Ectodermal cell (in vitro differentiated cells): ENCODE measurements at regions not wholly inside any gene's neighbourhood (a gene's known extent, or its start where the extent isn't known, plus 50 kb on each side); places are given as distances from the start of the nearest gene placed in this dataset.

Experiments
- H3K27ac ChIP-seq: 2 replicates; pipeline ENCODE4 v1.7.0; 2013; ENCODE audit warnings: mild to moderate bottlenecking, low read depth, low read length; ENCODE audit not compliant: insufficient read depth, poor library complexity, severe bottlenecking
- H3K27me3 ChIP-seq: 2 replicates; pipeline ENCODE4 v1.7.0; 2013; ENCODE audit warnings: mild to moderate bottlenecking, low read length; ENCODE audit not compliant: insufficient read depth, control insufficient read depth, poor library complexity, severe bottlenecking
- H3K36me3 ChIP-seq: one replicate; pipeline ENCODE4 v1.7.0; 2013; ENCODE audit warnings: low read length; ENCODE audit not compliant: control insufficient read depth, insufficient read depth
- H3K4me1 ChIP-seq: one replicate; pipeline ENCODE4 v1.7.0; 2013; ENCODE audit warnings: low read length; ENCODE audit not compliant: control insufficient read depth, insufficient read depth
- H3K4me3 ChIP-seq: 2 replicates; pipeline ENCODE4 v1.7.0; 2013; ENCODE audit warnings: low read depth, low read length, control low read depth; ENCODE audit not compliant: insufficient read depth
- H3K9me3 ChIP-seq: 2 replicates; pipeline ENCODE4 v1.7.0; 2013; ENCODE audit warnings: mild to moderate bottlenecking, low read length, moderate library complexity; ENCODE audit not compliant: control insufficient read depth
- WGBS, 2 experiments: methylation state at CpG; one replicate each; pipeline ENCODE4 v1.1.7; 2013; ENCODE audit warnings: missing lambda C conversion rate in 2 of 2; 5-methylcytosine and 5-hydroxymethylcytosine counted together

GRCh38 chr16:63057341-63057740 lies 1021.1 kb upstream of the CDH8 start:
- no peaks in the 10 kb centered on the region for H3K36me3 ChIP-seq
- 87 to 96% methylated on average over 3 of the region's 3 CpGs for WGBS, 2 experiments
- H3K9me3 ChIP-seq = no peaks in the 10 kb centered on the region
- H3K27me3 ChIP-seq = no peaks in the 10 kb centered on the region
- H3K4me3 ChIP-seq = no peak overlapping the region
- no peaks in the 10 kb centered on the region for H3K4me1 ChIP-seq
- H3K27ac ChIP-seq = no peak overlapping the region

- Histone ChIP-seq H3K27me3 (no peaks in the 10 kb centered on the region), H3K4me3 (no peak overlapping the region), H3K27ac (no peak overlapping the region), H3K36me3 (no peaks in the 10 kb centered on the region), H3K9me3 (no peaks in the 10 kb centered on the region), H3K4me1 (no peaks in the 10 kb centered on the region)
- WGBS, 2 experiments = 97 to 100% methylated on average over 1 of the region's 1 CpG
Observed at GRCh38 chr16:63050391-63050790, 1014.2 kb upstream of the CDH8 start.

DNA sequence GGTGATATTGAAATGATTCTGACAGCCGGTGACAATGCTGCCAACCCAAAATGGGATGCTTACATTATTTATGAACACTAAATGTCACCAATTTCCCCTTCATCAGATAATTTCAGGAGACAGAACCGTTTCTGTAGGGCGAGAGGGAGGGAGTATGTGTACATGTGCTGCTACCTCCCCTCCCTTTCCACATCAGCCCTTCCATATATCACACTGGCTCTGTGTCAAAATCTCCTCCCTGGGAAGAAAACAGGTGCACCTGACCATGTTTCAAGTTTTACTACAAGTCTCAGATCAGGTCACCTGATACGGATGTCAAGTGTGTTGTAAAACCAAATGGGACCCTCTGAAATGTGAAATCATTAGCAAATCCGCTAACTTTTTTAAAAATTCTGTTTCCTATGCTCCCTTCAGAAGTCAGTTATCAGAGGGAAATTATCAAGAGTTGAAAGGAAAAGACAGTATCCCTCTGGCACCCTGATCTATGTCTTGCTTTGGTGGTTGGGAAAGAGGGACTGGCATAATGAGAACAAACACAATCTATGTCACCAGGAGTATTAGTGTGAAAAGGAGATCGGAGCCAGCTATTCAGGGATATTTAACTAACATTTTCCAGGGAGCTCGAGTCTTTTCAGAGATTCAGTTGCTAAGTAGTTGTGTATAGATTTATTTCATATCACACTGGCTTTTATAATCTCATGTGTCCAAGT lies 1002.3 kb upstream of the CDH8 start:
- WGBS, 2 experiments = 91 to 100% methylated on average over 3 to 6 of the region's 7 CpGs
- no peak overlapping the region for H3K27ac ChIP-seq
- H3K36me3 ChIP-seq = no peaks in the 10 kb centered on the region
- H3K27me3 ChIP-seq = no peaks in the 10 kb centered on the region
- H3K9me3 ChIP-seq = no peaks in the 10 kb centered on the region
- no peak overlapping the region for H3K4me3 ChIP-seq
- no peaks in the 10 kb centered on the region for H3K4me1 ChIP-seq

- Histone ChIP-seq H3K4me3 (no peak overlapping the region), H3K4me1 (no peaks in the 10 kb centered on the region), H3K9me3 (no peaks in the 10 kb centered on the region), H3K27ac (no peak overlapping the region), H3K27me3 (no peaks in the 10 kb centered on the region), H3K36me3 (no peaks in the 10 kb centered on the region)
- 43 to 47% methylated on average over 1 of the region's 1 CpG for WGBS, 2 experiments
Observed at GRCh38 chr16:63037761-63038396, 1001.6 kb upstream of the CDH8 start.

DNA sequence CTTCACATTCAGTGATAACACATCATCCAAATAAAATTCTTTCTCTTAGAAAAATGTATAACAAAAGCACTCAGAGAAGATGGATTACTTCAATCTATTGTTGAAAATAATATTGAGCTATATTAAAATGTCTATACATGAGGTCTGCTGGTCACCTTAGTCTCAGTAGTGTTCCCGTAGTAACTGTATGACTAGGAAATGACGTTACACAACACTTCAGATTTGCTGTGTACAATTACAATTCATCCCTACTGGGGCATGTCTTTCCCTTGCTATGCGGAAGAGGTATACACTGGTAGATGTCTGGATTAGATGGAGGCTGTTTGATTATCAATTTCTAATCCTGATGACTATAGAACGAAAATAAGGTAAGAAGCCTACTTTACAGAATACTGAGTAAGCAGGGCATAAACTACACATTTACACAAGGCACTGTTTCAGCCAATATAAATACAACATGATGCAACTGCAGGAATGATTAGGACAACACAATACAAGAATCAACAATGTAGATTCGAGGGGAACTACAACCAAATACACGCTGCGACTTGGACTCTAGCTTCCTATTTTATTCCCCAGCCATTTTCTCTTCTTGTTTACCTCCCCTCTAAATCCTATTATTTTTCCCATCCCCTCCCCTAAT lies 982.5 kb upstream of the CDH8 start:
- H3K9me3 ChIP-seq = no peaks in the 10 kb centered on the region
- no peak overlapping the region for H3K27ac ChIP-seq
- no peaks in the 10 kb centered on the region for H3K4me1 ChIP-seq
- H3K27me3 ChIP-seq = no peaks in the 10 kb centered on the region
- H3K36me3 ChIP-seq = no peaks in the 10 kb centered on the region
- 96 to 98% methylated on average over 5 to 7 of the region's 7 CpGs for WGBS, 2 experiments
- H3K4me3 ChIP-seq = no peak overlapping the region

- Histone ChIP-seq H3K27ac (no peak overlapping the region), H3K4me1 (no peaks in the 10 kb centered on the region), H3K9me3 (peaks cover 2% of the 10 kb centered on the region), H3K4me3 (no peak overlapping the region), H3K27me3 (no peaks in the 10 kb centered on the region), H3K36me3 (no peaks in the 10 kb centered on the region)
Observed at GRCh38 chr16:63008688-63009087, 972.5 kb upstream of the CDH8 start.

DNA sequence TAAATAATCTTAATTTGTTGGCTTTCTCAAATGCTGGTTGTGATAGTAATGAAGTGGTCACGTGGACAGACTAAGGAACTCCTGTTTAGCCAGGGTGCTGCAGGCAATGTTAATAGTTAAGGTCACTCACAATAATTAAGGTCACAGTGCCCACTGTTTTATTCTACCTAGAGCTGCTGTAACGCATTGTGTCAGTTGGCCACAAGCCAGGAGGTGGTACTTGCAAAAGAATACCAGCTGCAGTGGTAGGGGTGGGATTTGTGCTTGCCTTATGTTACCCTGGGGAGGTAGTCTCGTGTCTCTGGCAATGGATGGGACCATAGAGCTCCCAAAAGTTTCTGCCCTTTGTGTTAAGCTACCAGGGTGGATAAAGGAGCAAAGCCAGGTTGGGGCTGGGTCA lies 969.1 kb upstream of the CDH8 start:
- Histone ChIP-seq H3K4me1 (no peaks in the 10 kb centered on the region), H3K9me3 (peaks cover 2% of the 10 kb centered on the region), H3K4me3 (no peak overlapping the region), H3K27me3 (no peaks in the 10 kb centered on the region), H3K36me3 (no peaks in the 10 kb centered on the region), H3K27ac (no peak overlapping the region)
- WGBS, 2 experiments = 66 to 77% methylated on average over 3 of the region's 3 CpGs

DNA sequence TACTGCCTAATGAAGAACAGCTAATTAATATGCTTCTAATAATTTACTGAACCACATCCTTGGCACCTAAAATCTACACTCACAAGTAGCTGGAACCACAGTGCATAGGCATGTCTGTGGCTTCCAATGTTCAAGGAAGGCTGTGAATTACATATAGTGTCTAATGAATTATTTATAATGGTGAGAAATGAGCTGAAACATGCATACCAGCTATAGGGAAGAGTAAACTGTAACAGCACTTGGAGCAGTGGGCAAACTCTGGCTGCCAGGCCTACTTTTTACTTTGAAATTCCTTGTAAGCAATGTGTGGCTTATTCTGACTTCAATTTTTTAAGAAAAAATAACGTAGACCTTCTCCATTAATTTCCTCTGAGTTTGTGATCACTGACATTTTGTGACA lies 953.2 kb upstream of the CDH8 start:
- 89 to 91% methylated on average over 1 of the region's 1 CpG for WGBS, 2 experiments
- Histone ChIP-seq H3K27me3 (no peaks in the 10 kb centered on the region), H3K36me3 (no peaks in the 10 kb centered on the region), H3K27ac (no peak overlapping the region), H3K9me3 (no peaks in the 10 kb centered on the region), H3K4me1 (no peaks in the 10 kb centered on the region), H3K4me3 (no peak overlapping the region)

DNA sequence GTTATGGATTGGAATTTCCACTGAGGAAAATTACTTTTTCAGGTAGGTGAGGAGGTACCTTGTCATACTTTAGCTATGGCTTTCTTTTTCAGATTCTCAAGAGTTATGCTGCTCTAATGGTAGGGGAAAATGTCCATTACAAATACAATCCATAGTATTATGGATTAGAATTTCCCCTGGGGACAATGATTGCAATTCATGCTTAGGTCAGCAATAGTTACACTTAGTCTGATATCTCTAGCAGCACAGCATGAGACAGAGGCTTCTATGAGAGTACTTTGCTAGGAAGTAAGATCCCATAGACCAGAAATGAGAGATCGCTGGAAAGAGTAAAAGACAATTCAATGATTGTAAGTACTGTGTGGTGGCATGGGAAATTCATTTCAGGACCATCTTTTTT lies 949.5 kb upstream of the CDH8 start:
- H3K27me3 ChIP-seq = no peaks in the 10 kb centered on the region
- no peak overlapping the region for H3K27ac ChIP-seq
- no peaks in the 10 kb centered on the region for H3K36me3 ChIP-seq
- H3K9me3 ChIP-seq = no peaks in the 10 kb centered on the region
- no peak overlapping the region for H3K4me3 ChIP-seq
- WGBS, 2 experiments = 91 to 100% methylated on average over 1 of the region's 1 CpG
- no peaks in the 10 kb centered on the region for H3K4me1 ChIP-seq

DNA sequence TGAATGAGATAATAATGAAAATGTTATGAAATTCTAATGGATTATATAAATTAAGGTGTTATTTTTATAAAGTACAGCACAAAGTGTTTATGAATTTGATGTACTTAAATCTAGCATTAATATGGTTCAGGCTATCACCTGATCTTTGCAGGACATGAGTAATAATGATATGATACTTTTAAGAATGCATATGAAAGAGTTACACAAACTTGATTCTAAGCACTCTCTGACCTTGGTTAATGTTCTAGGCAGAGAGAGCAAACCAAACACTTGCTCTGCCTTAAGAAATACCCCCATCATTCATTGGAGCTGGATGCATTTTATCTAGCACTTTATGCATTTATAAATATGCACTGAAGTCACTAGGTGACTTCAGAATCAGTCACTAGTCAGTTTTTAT lies 942.2 kb upstream of the CDH8 start:
- Histone ChIP-seq H3K36me3 (no peaks in the 10 kb centered on the region), H3K4me1 (no peaks in the 10 kb centered on the region), H3K9me3 (no peaks in the 10 kb centered on the region), H3K27ac (no peak overlapping the region), H3K27me3 (no peaks in the 10 kb centered on the region), H3K4me3 (no peak overlapping the region)
